HG03175 (cell line): ENCODE measurements at regions not wholly inside any gene's neighbourhood (a gene's known extent, or its start where the extent isn't known, plus 50 kb on each side); places are given as distances from the start of the nearest gene placed in this dataset.

ENCODE experiments used
- ATAC-seq: cut with Tn5 transposase; IDR thresholded peaks from one replicate; pipeline ENCODE4 v1.9.1; 2021; ENCODE audit warnings: mild to moderate bottlenecking, moderate library complexity; ENCODE audit not compliant: unreplicated experiment

GRCh38 chr17:79541056-79541850 is 69.6 kb downstream of the RBFOX3 start:
- no peak for ATAC-seq

DNA sequence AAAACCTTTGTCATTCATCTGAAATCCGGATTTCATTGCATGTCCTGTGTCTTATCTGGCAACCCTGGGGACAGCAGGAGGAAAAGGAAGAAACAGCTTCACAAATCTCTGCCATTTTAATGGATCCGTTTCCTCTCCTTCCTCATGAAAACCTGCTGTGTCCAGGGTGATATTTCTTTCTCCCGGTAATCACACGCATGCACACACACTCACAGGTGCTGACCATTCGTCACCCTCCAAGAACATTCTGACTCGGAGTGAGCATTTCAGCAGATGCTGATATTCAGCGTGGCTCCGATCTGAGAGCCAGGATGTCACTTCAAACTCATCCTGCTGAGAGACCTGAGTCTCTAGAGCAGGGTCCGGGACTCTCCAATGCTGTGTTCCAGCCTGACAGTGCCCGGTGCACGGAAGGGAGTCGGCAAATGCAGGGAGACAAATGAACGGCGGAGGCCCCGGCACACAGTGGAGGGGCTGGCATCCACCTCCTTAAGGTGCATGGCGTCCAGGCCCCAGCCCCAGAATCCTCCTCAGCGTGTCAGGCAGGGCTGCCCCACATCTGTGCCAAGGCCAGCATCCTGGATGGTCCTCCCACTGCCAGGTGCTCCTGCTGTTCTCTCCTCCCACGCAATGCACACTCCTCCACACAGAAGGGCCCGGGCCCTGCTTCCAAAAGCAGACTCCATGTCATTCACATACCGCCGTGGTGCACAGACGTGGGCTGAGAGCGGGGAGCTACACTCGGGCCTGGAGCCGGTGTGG is 70.7 kb downstream of the RBFOX3 start:
- ATAC-seq, result no peak

DNA sequence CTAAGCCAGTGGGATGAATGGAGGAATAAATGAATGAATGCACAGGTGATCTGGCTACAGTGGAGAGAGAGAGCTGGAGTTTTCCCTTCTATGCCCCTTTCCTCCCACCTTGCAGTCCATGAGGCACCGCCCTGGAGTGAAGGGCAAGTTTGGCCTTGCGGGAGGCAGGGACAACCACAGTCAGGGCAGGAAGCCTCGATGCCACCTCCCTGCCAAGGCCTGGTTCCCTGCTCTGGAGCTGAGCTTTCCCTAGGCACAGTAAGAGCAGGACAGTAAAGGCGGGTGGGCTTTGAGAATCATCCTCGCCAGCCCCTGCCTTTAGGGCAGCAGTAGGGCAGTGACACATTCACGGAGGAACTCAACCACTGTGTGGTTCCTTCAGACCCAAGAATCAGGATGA is 72.6 kb downstream of the RBFOX3 start:
- no peak for ATAC-seq

GRCh38 chr17:79537686-79538085 is 73.2 kb downstream of the RBFOX3 start:
- ATAC-seq, result no peak

GRCh38 chr17:79537061-79537460 is 73.8 kb downstream of the RBFOX3 start:
- ATAC-seq, result no peak

GRCh38 chr17:79536212-79536840 is 74.5 kb downstream of the RBFOX3 start:
- ATAC-seq, result no peak

- ATAC-seq, result no peak
Measured at GRCh38 chr17:79535728-79536025, 75.2 kb downstream of the RBFOX3 start.

GRCh38 chr17:79534851-79535727 is 75.8 kb downstream of the RBFOX3 start:
- ATAC-seq, result no peak

GRCh38 chr17:79534111-79534510 is 76.7 kb downstream of the RBFOX3 start:
- ATAC-seq, result no peak

DNA sequence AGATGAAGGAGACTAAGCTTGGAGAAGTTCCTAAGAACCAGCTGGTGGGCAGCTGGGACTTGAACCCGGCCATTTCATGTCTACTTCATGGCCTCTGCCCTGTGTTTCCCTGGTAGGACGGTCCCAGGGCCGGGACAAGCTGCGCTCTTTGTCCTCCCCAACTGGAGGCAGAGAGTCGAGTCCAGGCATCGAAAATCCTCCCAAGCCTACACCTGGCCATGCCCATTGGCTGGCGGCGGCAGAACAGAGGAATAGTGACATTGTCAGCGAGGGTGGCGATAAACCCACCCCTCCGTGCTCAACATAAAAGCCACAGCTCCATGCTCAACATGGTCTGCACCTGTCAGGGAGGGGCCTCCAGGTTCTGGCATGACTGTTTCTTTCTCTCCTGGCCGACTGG is 77.7 kb downstream of the RBFOX3 start:
- ATAC-seq, result no peak

DNA sequence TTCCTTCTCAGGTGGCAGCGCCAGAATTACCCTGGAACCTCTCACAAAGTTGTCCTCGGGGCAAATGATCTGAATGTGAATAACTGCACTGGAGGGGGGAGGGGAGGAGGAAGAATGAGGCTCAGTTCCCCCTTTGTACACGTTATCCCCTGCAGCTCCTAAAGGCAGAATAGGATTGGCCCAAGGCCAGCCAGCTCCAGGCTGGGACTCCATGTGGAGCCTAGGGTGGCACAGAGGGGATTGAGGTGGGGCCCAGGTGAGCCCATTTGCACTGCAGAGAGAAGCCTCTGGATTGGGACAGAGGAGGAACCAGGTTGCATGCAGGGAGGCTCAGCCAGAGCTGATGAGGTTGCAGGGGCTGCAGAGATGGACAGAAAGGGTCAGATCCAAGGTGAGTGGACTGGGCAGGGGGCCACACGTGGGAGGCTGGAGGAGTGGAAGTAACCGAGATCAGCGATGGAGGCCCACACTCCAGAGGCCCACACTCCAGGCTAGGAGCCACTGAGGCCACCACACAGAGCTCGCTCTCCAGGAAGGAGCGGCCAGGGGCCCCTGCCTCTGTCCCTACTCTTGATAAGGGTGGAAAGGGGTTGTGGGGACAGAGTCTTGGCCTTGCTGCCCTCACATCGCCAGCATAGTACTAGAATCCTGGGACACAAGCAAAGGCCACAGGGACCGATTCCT is 78.6 kb downstream of the RBFOX3 start:
- ATAC-seq, result no peak

DNA sequence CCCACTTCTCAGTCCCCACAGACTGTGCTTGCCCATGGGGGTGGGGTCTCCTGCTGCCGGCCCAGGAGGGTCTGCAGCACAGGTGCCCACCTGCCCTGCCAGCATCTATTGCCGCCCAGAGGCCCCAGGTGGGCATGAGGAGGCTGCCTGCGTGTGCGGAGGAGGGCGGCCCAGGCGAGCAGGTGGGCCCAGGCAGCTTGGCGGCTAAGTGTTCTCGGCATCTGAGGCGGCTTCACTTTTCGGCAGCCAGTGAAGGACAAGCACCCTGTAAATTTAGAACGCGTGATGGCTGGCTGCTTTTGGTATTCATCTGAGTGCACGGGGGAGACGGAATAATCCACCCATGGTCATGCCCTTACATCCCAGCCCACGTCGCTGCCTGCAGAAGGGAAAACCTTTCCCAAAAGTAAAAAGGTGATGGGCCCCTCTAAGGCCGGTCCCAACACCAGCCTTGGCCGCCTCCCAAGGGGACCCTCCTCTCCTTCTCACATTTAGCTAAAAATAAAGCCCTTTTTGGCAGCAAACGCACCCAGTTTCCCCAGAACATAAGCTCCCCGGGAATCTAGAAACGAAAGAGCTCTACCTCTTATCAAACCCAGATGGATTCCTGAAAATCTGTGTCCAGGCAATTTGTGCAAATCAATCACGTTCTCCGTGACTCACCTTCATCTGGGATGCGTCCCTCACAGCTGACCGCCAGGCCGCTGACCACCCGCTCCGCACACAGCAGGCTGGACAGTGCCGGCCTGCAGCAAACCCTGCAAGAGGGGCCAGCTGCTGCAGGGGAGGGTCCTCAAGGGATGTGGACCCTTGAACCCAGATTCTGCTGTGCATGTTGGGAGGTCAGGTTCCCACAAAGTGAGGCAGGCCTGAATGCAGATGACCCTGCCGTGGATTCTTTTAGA is 79.4 kb downstream of the RBFOX3 start:
- no peak for ATAC-seq

DNA sequence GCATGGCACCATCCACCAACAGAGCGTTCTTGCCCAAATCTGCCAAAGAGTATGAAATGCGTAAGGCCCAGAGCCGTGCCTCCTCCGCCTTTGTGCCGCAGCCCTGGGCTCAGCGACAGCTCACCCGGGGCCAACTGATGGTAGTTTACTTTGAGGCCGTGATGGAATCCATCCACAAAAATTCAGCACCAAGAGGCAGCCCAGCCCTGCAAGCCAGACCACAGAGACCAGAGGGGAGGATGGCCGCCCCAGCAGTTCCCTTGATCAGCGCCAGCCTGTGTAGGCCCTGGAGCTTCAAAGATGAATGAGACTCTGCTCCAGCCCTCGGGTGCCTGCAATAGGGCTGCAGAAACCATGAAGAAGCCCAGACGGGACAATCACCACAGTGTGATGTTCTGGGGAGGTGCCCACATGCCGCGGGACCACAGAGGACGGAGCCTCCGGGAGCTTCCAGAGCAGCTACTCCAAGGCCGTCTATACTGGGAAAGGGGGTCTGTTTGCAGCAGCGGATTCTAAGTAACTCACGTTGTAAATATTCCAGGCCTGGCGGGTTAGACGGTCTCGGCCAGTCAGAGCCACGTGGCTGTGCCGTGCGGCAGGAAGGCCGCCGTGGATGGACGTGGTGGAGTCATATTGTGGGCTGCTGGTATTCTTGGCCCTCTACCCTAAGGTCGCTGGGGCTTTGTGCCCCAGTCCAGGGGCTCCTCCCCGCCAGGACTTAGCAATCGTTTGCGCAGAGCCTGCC is 80.3 kb downstream of the RBFOX3 start:
- ATAC-seq, result no peak

GRCh38 chr17:79529661-79530081 is 81.2 kb downstream of the RBFOX3 start:
- no peak for ATAC-seq

DNA sequence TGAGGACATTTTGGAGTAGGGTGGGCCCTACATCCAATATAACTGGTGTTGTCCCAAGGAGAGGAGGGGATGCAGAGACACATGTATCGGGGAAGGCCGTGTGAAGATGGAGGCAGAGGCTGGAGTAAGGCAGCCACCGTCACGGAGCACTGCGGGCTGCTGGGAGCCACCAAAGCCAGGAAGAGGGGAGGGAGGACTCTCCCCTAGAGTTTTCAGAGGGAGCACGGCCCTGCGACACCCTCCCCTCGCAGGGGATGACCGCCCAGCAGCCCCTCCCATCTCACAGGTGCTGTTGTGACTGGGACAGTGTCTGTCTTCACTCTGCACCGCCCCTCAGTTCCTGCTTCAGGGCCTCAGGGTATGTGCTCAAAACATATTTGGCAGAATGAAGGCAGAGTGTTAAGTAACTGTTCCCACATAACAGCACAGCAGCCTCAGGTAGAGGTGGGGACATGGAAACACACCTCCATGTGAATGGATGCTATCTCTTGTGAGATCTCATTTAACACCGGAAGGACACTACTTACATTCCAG is 82.2 kb downstream of the RBFOX3 start:
- no peak for ATAC-seq

DNA sequence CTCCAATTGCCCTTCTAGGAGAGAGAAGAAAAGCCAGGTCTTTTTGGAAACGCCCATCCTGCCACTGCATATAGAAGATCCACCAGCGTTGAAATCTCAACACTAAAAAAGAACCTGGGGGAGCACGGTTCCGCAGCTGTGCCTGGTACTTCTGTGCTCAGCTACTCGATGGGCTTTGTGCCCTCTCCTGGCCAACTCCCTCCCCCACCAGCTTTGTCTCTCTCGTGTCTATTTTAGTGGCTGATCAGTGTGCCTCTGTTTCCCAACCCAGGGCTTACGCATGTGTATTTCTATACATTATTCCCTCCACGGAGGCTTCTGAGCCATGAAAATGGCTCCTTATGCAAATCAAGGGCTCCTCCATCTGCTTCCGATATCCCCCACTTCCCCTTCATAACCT is 83.5 kb downstream of the RBFOX3 start:
- ATAC-seq, result no peak

DNA sequence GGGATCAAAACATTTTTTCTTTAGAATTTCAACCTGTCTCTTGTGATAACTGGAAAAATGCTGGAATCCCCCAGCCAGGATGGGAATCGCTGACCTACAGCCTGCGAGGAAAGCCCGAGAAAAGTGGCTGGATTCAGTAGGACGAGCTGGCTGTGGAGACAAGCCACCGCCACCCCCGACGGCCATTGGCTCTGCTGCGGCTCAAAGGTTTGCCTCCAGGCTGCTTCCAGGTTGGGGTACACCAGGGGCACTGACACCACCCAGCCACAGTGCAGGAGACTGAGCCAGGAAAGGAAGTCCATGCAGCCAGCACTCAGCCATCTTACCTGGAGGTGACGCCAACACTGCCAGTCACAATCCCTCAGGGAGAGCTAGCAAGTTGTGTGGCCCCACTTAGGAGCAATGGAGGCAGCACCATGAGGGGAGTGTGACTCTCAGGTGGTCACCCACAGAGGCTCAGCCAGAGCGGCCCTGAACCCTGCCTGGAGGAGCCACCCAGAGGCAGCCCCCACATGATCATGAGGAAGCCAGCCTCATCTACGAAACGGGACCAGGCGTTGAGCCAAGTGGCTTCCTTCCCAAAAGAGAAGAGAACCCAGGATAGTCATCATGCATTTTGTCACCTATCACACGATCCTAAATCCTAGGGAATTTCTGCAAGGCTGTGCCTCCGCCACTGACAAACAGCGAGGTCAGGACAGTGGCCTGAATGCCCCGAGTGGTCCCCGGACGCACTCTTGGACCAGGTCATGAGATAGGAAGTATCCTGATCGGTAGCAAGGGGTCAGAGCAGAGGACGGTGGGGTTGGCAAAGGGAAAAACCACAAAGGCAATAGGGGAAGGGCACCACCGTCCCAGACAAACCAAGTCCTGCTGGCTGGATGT is 84.8 kb downstream of the RBFOX3 start:
- no peak for ATAC-seq
